ENCODE measurements at regions not wholly inside any gene's neighbourhood (a gene's known extent, or its start where the extent isn't known, plus 50 kb on each side); places are given as distances from the start of the nearest gene placed in this dataset.

DNA sequence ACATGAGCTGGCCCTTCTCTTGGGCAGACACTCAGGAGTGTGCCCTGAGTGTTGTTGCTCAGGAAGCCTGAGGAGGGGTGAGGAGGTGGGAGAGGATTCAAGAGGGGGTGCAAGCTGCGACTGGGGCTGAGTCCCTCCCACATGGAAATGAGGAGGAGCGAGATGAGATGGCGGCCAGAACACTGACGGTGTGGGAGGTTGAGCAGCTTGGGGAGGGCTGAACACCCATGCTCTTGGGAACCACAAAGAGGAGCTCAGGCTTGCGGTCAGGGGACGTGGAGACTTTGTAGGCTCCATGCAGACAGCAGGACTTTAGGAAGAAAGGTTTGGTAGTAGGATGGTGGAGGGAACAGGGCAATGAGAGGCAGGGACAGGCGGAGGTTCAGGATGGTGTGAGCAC is 163.2 kb upstream of the SHH start:
- DNase-seq, result peak in 11 of 42 donors; percentile 0 to 34 (median 7)
- intact Hi-C loops (cut with DNase I), result no loop called here

DNA sequence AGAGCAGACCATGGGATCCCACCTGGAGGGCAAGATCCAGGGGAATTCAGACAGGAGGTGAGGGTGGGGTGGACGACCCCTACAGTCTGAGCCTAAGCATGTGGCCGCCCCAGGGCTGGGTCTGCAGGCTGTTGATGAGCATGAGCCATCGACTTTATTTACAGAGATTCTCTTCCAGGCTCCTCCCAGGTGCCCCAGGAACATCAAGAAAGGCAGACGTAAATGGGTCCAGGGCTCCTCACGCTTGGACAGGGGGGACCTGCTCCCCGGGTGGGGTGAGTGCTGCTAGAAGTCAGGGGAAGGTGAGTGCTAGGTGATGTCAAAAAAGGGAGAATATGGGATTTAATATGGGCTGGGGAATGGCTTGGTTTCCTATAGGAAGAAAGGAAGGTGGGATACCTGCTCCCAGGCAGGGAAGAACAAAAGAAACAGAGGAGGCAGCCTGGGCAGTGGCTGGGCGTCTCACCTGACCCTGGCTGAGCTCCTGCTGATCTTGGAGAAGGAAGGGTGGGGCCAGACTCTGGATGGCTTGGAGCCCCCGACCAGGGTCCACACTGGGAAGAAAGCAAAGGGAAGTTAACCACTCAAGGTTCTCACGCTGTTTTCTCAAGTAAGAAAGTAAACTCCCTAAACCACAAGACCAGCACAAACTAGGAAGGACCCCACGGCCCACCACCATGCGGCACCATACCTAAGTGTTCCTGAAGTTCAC is 162.1 kb upstream of the SHH start:
- DNase-seq, result peak in 9 of 42 donors; percentile 3 to 28 (median 11)

DNA sequence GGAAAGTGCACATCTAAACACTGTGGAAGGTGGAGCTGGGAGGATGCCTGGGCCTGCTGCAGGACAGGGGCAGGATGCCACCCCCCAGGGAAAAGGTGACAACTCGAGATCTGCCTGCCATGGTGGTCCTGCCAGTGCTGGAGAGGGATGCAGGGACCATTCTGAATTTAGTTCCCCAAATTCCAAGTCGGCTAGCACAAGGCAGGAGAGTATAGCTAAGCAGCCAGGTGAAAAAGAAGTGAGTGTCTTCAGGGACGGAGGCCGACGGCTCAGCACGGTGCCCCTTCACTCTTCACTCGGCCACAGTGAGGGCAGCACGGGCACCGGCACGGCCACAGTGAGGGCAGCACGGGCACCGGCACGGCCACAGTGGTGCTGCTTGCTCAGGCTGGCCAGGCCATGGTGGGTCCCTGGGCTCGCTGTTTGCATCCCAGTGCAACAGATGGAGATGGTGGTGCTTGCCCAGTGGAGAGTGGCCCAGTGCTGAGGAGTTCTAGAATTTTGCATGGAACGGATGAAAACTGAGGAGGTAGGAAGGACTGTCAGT is 161.3 kb upstream of the SHH start:
- intact Hi-C loops (cut with DNase I), result no loop called here
- peak in 8 of 42 donors; percentile 5 to 36 (median 18) for DNase-seq

More for the DNA sequence above, 162.1 kb upstream of the SHH start:
- intact Hi-C loops (cut with DNase I), result no loop called here

DNA sequence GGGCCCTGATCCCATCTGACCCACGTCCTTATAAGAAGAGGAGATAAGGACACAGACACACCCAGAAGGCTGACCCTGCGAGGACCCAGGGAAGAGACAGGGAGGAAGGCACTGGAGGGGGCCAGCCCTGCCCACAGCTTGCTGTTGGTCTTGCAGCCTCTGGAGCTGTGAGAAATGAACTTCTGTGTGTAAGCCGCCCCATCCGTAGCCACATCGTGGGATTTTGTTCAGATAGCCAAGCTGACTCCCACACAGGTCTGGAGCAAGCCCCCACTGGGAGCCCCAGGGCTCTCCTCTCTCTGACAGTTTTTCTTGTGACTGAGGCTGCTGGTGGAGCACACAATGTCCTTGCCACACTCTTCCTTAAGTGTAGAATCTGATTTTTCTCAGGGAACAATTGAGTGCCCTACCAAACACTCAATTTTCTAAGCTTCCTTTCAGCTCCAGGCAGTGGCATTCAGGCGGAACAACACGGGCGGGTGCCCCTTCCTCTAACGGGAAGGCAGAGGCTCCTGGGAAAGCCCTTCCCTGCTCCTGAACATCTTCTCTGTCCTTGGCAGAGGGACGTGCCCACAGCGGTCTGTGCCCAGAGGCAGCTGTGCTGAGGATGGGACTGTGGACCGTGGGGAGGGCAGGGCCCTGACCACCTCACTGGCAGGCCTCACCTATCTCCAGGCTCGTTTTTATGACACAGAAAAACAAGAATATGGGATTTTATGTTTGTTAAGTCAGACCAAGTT is 160.6 kb upstream of the SHH start:
- DNase-seq, result peak in 7 of 42 donors; percentile 0 to 33 (median 13)
- intact Hi-C loops (cut with DNase I), result no loop called here

DNA sequence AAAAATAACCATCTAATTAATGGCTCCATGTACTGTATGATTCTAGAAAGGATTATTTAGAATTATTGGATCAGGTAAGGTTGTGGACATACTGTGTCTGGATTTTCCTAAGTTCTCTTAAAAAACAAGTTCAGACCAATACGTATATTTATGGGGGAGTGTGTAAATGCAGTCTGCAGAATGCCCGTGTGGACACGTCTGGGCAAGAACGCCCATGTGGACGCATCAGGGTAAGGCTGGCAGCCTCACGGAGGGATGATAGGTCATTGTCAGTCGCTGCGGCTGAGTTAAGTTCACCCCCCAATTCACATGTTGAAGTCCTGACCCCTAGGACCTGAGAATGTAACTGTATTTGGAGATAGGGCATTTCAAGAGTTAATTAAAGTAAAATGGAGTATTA is 160.0 kb upstream of the SHH start:
- DNase-seq, result peak in 5 of 42 donors; percentile 3 to 26 (median 12)
- intact Hi-C loops (cut with DNase I), result no loop called here

DNA sequence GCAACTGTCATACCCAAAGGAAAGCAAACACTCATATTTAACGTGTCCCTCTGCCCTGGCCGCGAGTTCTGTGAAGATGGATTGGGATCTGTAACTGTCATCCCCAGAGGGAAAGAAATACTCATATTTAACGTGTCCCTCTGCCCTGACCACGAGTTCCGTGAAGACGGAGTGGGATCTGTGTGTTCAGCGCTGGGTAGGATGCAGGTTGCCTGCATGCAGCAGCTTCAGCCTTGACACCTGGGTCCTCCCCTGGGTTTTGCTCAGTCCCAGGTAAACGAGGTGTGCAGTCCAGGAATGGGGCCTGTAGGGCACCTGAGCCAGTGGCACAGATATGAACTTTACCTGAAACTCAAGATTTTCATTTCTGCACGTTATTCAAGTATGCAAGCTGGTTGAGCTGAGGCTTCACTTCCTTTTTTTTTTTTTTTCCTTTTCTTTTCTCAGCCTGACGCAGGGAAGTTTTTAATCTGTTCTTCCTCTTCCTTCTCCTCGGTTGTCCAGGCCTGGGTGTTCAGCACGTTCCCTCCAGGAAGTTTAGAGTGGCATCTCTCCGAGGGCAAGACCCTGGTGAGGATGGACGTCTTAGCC is 159.0 kb upstream of the SHH start:
- peak in 7 of 42 donors; percentile 2 to 34 (median 12) for DNase-seq
- intact Hi-C loops (cut with DNase I), result no loop called here

DNA sequence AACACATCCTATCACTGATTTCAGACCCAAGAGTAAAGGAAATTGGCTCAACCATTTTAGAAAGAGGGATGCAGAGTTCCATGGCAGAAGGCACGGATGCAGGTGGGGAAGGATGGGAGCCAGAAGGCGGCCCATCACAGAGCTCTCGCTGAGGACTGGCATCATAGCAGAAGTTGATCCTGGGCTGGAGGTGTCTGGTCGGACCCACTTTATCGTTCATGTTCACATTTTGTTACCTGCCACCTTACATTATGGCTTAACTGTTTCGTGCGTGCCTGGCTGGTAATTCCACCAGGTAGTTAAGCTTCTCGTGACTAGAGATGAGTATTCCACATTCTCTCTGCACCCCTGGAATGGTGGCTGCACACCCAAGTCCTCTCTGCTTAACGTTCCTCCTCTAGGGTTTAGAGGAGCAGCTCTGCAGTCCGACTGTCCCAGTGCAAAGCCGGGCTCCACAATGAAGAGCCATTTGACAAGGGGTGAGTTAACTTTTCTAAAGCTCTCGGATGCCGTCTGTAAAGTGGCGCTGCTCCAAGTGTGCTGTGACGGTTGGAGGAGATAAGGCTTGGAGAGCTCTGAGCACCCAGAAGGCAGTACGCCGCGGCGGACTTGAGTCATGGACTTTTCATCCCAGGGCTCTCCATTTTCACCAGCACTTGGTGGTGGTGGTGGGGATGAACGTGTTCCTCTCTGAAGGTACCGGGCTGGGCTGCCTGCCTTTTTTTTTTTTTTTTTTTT is 157.1 kb upstream of the SHH start:
- peak in 8 of 42 donors; percentile 5 to 33 (median 23) for DNase-seq
- intact Hi-C loops (cut with DNase I), result no loop called here

DNA sequence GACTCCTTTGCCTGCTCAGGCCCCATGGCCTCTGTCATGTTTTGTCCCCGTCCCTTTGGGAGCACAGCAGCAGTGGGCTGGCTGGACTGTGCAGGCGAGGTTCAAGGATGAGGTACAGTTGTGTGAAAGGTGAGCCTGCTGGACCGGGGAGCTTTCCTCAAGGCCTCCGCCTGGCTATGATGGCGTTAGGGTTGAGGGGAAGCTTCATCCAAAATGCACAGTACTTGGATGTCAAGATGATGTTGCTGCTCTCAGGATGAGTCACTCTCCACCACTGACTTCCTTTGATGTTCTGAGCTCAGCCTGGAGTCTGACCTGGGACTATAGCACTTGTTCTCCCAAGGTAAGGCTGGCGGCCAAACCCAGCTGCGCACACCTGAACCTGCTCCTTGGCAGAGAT is 152.7 kb upstream of the SHH start:
- DNase-seq, result peak in 5 of 42 donors; percentile 4 to 21 (median 12)
- intact Hi-C loops (cut with DNase I), result no loop called here

DNA sequence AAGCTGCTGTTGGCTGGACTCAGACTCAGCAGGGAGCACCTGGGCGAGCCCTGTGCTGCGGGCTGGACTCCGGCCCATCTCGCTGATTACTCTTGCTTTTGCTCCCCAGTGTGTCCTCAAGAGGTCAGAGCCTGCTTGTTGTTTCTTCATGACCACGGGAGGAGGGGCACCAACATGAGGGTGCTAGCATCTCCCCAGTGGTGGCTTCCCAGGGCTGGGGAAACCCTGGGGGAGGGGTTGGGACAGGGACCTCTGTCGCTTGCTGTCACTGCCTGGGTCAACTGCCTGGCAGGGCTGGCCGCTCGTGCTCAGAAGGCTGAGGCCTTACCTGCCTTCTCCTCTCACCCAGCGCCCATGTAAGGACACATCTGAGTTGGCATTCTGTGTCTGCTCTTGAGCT is 152.3 kb upstream of the SHH start:
- peak in 4 of 42 donors; percentile 1 to 31 (median 12) for DNase-seq
- intact Hi-C loops (cut with DNase I), result no loop called here

DNA sequence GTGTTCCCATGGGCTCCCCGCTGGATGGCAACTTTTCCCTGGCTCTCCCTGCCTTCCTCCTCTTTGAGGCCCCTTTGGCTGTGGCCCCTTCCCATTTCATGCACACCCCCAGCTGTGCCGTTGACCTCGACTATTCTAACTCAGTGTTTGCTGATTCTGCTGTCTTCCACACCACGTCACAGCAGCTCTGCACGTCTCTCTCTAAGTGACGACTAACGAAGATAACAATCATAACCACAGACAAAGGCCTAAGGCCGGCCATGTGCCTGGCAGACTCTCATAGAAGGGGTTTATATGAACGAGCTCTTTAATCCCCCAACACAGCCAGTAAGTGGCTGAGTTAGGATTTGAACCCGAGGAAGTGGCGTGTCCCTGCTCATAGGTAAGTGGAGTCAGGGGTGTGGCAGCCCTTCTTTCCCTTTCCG is 151.5 kb upstream of the SHH start:
- DNase-seq, result peak in 4 of 42 donors; percentile 8 to 27 (median 15)
- intact Hi-C loops (cut with DNase I), result no loop called here

DNA sequence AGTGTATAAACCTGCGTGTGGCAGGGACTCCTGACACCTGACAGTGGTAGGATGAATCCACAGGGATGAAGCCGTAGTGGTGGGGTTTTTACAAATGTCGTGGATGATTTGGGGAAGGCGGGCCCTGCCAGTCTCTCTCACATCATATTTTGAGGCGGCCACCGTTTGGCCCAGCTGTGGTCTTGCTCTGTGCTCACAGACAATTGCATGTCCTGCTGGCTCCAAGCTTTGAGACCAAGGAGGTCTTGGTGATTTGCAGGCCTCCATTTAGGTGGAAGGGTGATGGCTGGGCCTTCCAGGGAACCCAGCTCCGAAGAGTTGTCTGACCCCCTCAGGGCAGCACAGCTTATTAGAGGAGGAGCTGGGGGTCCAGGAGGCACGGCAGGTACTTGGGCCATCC is 151.1 kb upstream of the SHH start:
- intact Hi-C loops (cut with DNase I), result no loop called here
- peak in 5 of 42 donors; percentile 9 to 27 (median 18) for DNase-seq

DNA sequence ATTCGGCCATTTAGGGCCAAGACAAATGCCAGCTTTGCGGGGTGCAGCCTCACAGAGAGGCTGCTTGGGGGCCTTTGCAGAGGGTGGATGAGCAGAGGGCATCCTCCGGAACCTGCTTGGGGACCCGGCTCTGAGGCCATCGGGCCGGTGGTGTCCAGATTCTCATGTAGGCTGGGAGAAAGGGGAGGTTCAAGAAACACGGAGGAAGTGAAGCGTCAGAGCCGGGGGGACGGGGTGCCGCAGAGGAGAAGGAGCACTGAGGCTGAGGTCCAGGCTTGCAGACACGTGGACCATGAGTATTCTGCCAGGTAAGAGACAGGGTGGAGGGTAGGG is 150.7 kb upstream of the SHH start:
- intact Hi-C loops (cut with DNase I), result no loop called here
- DNase-seq, result peak in 5 of 42 donors; percentile 4 to 30 (median 19)

DNA sequence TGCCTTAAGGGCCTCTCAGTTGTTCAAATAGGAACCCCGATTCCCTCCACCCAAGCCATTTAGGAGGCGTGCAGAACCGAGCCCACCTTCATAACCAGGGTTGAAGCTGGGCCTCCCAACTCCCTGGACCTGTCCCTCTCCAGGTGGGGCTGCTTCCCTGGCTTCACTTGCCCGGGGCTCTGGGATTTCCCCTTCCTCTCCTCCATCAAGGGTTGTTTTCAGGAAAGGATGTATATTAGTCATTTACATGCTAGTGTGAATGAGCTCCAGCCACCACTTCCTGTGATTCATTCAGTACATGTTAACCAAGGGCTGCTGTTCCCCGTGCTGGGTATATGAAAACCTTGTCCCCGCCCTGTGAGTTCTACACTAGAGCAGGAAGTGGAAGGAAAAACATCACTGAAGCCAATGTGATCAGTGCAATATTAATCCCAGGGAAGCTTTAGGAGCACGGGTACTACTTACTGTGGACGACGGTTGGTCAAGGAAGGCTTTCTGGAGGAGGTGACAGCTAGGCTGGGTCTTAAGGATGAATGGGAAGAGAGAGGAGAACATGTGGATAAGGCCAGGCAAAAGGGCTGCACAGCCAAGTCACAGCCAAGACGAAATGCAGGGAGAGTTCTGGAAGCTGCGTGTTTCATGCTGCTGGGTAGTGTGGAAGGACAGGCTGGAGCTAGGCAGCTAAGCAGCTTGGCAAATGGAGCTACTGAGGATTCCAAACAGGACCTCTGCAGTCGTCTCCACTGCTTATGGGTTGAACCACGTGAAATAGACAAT is 150.1 kb upstream of the SHH start:
- DNase-seq, result peak in 3 of 42 donors; percentile 18 to 23 (median 20)
- intact Hi-C loops (cut with DNase I), result no loop called here

DNA sequence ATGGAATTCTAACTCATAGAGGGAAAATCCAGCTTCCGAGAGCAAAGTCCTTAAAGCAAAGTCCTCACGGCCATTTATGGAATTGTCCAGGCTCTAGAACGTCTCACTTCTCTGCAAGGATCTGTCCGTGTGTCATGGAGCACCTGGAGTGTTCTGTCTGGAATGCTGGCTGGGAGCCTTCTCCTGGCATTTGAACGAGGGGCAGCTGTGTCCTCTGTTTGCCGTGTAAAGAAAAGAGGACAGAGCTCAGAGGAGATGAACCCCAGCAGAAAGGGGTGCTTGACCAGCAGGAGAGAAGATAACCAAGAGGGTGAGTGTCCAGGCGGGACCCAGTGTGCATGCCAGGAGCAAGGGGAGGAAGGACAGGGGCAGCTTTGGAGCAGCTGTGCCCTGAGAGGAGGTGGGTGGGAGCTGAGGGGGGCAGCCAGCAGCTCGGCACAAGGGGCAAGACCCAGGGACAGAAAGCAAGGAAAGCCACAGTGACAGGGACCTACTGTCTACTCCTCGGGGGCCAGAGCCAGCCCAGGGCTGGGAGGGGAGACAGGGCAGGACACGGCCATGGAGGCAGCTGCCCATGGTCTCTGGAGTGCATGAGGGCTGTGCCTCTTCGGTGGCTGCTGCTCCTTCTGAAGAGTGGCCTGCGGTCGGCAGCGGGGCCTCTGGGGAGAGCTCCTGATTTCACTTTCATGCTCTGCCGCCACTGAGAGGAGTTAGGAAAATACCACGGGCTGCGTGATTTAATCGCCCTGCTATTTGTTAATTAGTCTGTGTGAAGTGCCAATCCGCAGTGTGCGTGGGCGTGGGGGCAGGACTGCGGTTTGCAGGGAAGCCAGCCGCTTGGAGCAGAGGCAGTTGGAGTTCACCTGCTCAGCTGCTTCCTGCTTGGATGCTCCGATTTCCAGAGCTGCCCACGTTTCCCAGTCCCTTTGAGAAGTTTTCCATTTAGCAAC is 149.3 kb upstream of the SHH start:
- peak; percentile 29 to 88 (median 69) for DNase-seq
- intact Hi-C loops (cut with DNase I), result no loop called here

DNA sequence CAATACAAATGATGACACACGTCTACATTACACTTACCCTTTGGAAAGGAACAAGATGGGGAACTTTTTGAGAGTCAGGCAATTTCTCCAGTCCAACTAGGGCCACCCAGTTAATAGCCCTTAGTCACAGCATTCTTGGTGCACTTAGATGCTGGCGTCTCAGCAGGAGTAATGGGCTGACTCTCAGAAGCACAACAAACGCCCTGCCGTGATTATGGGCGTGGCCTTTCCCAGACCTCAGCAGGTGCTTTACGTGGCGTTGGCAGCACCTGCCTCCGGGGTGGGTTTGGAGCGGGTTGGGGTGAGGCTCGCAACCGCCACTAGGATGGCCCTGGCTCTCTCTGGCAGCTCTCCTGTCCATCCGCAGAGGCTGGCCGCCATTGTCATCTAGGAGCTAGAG is 147.6 kb upstream of the SHH start:
- intact Hi-C loops (cut with DNase I), result no loop called here
- peak in 3 of 42 donors; percentile 1 to 27 (median 26) for DNase-seq

DNA sequence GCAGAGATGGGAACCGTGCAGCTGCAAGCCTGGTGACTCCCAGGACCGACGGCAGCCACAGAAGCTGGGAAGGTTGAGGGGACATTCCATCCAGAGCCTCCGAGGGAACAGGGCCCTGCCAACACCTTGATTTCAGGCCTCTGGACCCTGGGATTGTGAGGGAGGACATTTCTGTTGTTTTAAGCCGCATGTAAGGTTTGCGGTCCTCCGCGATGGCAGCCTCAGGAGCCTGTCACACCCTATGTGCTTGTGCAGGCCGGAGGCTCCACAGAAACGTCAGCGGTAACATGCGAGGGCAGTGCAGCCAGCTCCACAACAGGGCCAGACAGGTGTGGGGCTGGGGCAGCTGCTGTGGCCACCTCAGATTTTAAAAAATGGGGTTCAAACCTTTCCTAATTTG is 144.7 kb upstream of the SHH start:
- DNase-seq, result peak in 2 of 42 donors; percentile 14 to 26
- intact Hi-C loops (cut with DNase I), result no loop called here

DNA sequence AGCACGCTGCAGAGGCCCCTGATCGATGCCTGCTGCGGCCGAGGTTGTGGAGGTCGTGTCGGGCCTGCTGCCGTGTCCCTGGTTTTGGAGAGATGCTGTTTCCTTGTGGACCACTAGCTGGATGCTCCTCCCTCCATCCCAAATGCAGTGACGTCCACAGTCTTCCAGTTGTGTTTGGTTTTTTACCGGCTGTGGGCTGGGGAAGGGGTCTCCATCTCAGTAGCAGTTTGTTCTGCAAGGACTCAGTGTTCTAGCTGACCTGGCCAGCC is 143.0 kb upstream of the SHH start:
- peak in 1 of 42 donors; percentile 25 for DNase-seq
- intact Hi-C loops (cut with DNase I), result no loop called here

All from head of caudate nucleus (tissue), 42 donors.